Activated naive CD4-positive, alpha-beta T cell treated with anti-CD3 and anti-CD28 coated beads, Interleukin-2, amount 50 U/mL, for 24 hours (primary cell): ENCODE measurements at regions not wholly inside any gene's neighbourhood (a gene's known extent, or its start where the extent isn't known, plus 50 kb on each side); places are given as distances from the start of the nearest gene placed in this dataset.
"Not testable (repeated sequence)": the region's sequence is repeated elsewhere in the genome, so short reads cannot be mapped to it uniquely, and the experiment has no call there.

Source experiments
- H3K27ac Mint-ChIP-seq: one replicate; pipeline ENCODE4 v1.8.0; 2021; ENCODE audit warnings: mild to moderate bottlenecking, mixed read lengths
- H3K27me3 Mint-ChIP-seq: one replicate; pipeline ENCODE4 v1.8.0; 2021; ENCODE audit warnings: mixed read lengths
- H3K36me3 Mint-ChIP-seq: one replicate; pipeline ENCODE4 v1.8.0; 2021; ENCODE audit warnings: mixed read lengths
- H3K4me1 Mint-ChIP-seq: one replicate; pipeline ENCODE4 v1.8.0; 2021; ENCODE audit warnings: mixed read lengths
- H3K4me3 Mint-ChIP-seq: one replicate; pipeline ENCODE4 v1.8.0; 2021; ENCODE audit warnings: mild to moderate bottlenecking, mixed read lengths
- H3K9me3 Mint-ChIP-seq: one replicate; pipeline ENCODE4 v1.8.0; 2021; ENCODE audit warnings: mixed read lengths

GRCh38 chr9:88596376-88596775, 61.4 kb downstream of the NXNL2 start:
- H3K4me1 Mint-ChIP-seq = peaks cover 6% of the 10 kb centered on the region
- H3K9me3 Mint-ChIP-seq = no peaks in the 10 kb centered on the region
- H3K36me3 Mint-ChIP-seq = no peaks in the 10 kb centered on the region
- H3K4me3 Mint-ChIP-seq = no peak overlapping the region
- H3K27ac Mint-ChIP-seq = no peak overlapping the region
- H3K27me3 Mint-ChIP-seq = peaks cover 17% of the 10 kb centered on the region

- no peaks in the 10 kb centered on the region for H3K9me3 Mint-ChIP-seq
- H3K4me1 Mint-ChIP-seq = no peaks in the 10 kb centered on the region
- no peak overlapping the region for H3K4me3 Mint-ChIP-seq
- no peaks in the 10 kb centered on the region for H3K36me3 Mint-ChIP-seq
- H3K27ac Mint-ChIP-seq = no peak overlapping the region
- H3K27me3 Mint-ChIP-seq = peaks cover 10% of the 10 kb centered on the region
Measured at GRCh38 chr9:88604836-88605511, 70.0 kb downstream of the NXNL2 start.

GRCh38 chr9:88605512-88606362, 70.8 kb downstream of the NXNL2 start:
- peaks cover 4% of the 10 kb centered on the region for H3K27me3 Mint-ChIP-seq

GRCh38 chr9:88614359-88614758, 79.4 kb downstream of the NXNL2 start:
- Mint-ChIP-seq H3K36me3 (peaks cover 6% of the 10 kb centered on the region), H3K4me1 (no peaks in the 10 kb centered on the region), H3K27me3 (peaks cover 11% of the 10 kb centered on the region), H3K4me3 (no peak overlapping the region), H3K27ac (no peak overlapping the region), H3K9me3 (peaks cover 14% of the 10 kb centered on the region)

More at GRCh38 chr9:88605512-88606362, 70.8 kb downstream of the NXNL2 start:
- H3K36me3 Mint-ChIP-seq = no peaks in the 10 kb centered on the region
- no peaks in the 10 kb centered on the region for H3K9me3 Mint-ChIP-seq
- no peaks in the 10 kb centered on the region for H3K4me1 Mint-ChIP-seq
- H3K27ac Mint-ChIP-seq = no peak overlapping the region
- H3K4me3 Mint-ChIP-seq = no peak overlapping the region

GRCh38 chr9:88623698-88624097, 88.7 kb downstream of the NXNL2 start:
- peaks cover 3% of the 10 kb centered on the region for H3K9me3 Mint-ChIP-seq
- no peak overlapping the region for H3K4me3 Mint-ChIP-seq
- peaks cover 1% of the 10 kb centered on the region for H3K36me3 Mint-ChIP-seq
- no peaks in the 10 kb centered on the region for H3K4me1 Mint-ChIP-seq
- no peak overlapping the region for H3K27ac Mint-ChIP-seq
- peaks cover 9% of the 10 kb centered on the region for H3K27me3 Mint-ChIP-seq

- peaks cover 1% of the 10 kb centered on the region for H3K36me3 Mint-ChIP-seq
- H3K4me3 Mint-ChIP-seq = no peak overlapping the region
- H3K27me3 Mint-ChIP-seq = peaks cover 4% of the 10 kb centered on the region
- H3K27ac Mint-ChIP-seq = no peak overlapping the region
- no peaks in the 10 kb centered on the region for H3K4me1 Mint-ChIP-seq
- peaks cover 5% of the 10 kb centered on the region for H3K9me3 Mint-ChIP-seq
Measured at GRCh38 chr9:88628114-88628513, 93.1 kb downstream of the NXNL2 start.

GRCh38 chr9:88628811-88629210, 93.8 kb downstream of the NXNL2 start:
- peaks cover 1% of the 10 kb centered on the region for H3K36me3 Mint-ChIP-seq
- peaks cover 4% of the 10 kb centered on the region for H3K27me3 Mint-ChIP-seq
- no peak overlapping the region for H3K27ac Mint-ChIP-seq
- H3K4me1 Mint-ChIP-seq = no peaks in the 10 kb centered on the region
- peaks cover 5% of the 10 kb centered on the region for H3K9me3 Mint-ChIP-seq
- no peak overlapping the region for H3K4me3 Mint-ChIP-seq

- not testable (repeated sequence) for H3K36me3 Mint-ChIP-seq, H3K27ac Mint-ChIP-seq, H3K4me1 Mint-ChIP-seq, H3K27me3 Mint-ChIP-seq, H3K4me3 Mint-ChIP-seq
- peaks cover 12% of the 10 kb centered on the region for H3K9me3 Mint-ChIP-seq
Measured at GRCh38 chr9:88630574-88630973, 95.6 kb downstream of the NXNL2 start.

GRCh38 chr9:88635151-88635550, 100.2 kb downstream of the NXNL2 start:
- Mint-ChIP-seq H3K4me3 (no peak overlapping the region), H3K36me3 (no peaks in the 10 kb centered on the region), H3K4me1 (no peaks in the 10 kb centered on the region), H3K27ac (no peak overlapping the region), H3K27me3 (peaks cover 24% of the 10 kb centered on the region), H3K9me3 (peaks cover 40% of the 10 kb centered on the region)

- no peak overlapping the region for H3K27ac Mint-ChIP-seq
- peaks cover 26% of the 10 kb centered on the region for H3K27me3 Mint-ChIP-seq
- H3K9me3 Mint-ChIP-seq = peaks cover 17% of the 10 kb centered on the region
- no peaks in the 10 kb centered on the region for H3K4me1 Mint-ChIP-seq
- no peak overlapping the region for H3K4me3 Mint-ChIP-seq
- H3K36me3 Mint-ChIP-seq = no peaks in the 10 kb centered on the region
Measured at GRCh38 chr9:88641456-88642240, 106.7 kb downstream of the NXNL2 start.

- H3K36me3 Mint-ChIP-seq = no peaks in the 10 kb centered on the region
- H3K4me1 Mint-ChIP-seq = no peaks in the 10 kb centered on the region
- H3K27ac Mint-ChIP-seq = no peak overlapping the region
- H3K9me3 Mint-ChIP-seq = peaks cover 10% of the 10 kb centered on the region
- H3K27me3 Mint-ChIP-seq = peaks cover 22% of the 10 kb centered on the region
- H3K4me3 Mint-ChIP-seq = no peak overlapping the region
Measured at GRCh38 chr9:88642336-88642735, 107.4 kb downstream of the NXNL2 start.

GRCh38 chr9:88643931-88644330, 109.0 kb downstream of the NXNL2 start:
- H3K4me1 Mint-ChIP-seq = no peaks in the 10 kb centered on the region
- H3K4me3 Mint-ChIP-seq = no peak overlapping the region
- peaks cover 17% of the 10 kb centered on the region for H3K27me3 Mint-ChIP-seq
- H3K36me3 Mint-ChIP-seq = no peaks in the 10 kb centered on the region
- no peak overlapping the region for H3K27ac Mint-ChIP-seq
- H3K9me3 Mint-ChIP-seq = no peaks in the 10 kb centered on the region

- Mint-ChIP-seq H3K4me3 (no peak overlapping the region), H3K27ac (no peak overlapping the region), H3K27me3 (peaks cover 18% of the 10 kb centered on the region), H3K36me3 (no peaks in the 10 kb centered on the region), H3K4me1 (no peaks in the 10 kb centered on the region), H3K9me3 (no peaks in the 10 kb centered on the region)
Measured at GRCh38 chr9:88645172-88645878, 110.3 kb downstream of the NXNL2 start.

- Mint-ChIP-seq H3K4me1 (no peaks in the 10 kb centered on the region), H3K36me3 (no peaks in the 10 kb centered on the region), H3K4me3 (no peak overlapping the region), H3K27ac (no peak overlapping the region), H3K27me3 (peaks cover 20% of the 10 kb centered on the region), H3K9me3 (no peaks in the 10 kb centered on the region)
Measured at GRCh38 chr9:88645879-88646199, 110.9 kb downstream of the NXNL2 start.

GRCh38 chr9:88646539-88647300, 111.7 kb downstream of the NXNL2 start:
- Mint-ChIP-seq H3K27ac (no peak overlapping the region), H3K4me3 (no peak overlapping the region), H3K4me1 (no peaks in the 10 kb centered on the region), H3K27me3 (peaks cover 17% of the 10 kb centered on the region), H3K9me3 (no peaks in the 10 kb centered on the region), H3K36me3 (no peaks in the 10 kb centered on the region)
